Karpas-422 (cell line): ENCODE measurements at regions not wholly inside any gene's neighbourhood (a gene's known extent, or its start where the extent isn't known, plus 50 kb on each side); places are given as distances from the start of the nearest gene placed in this dataset.

Experiments
- DNase-seq: peaks from one replicate; pipeline ENCODE4 v3.0.0-alpha.2; 2015
- H2AFZ ChIP-seq: fragments of 200-600 bp; sonication (generic); 2 replicates; pipeline ENCODE4 v1.6.1; 2014; ENCODE audit warnings: antibody characterized with exemption, low read length, mixed read lengths
- H3K27ac ChIP-seq: fragments of 200-600 bp; sonication (generic); 2 replicates; pipeline ENCODE4 v1.5.1; 2014; ENCODE audit warnings: mild to moderate bottlenecking, low read length, moderate library complexity
- H3K27me3 ChIP-seq: fragments of 200-600 bp; sonication (generic); 2 replicates; pipeline ENCODE4 v1.6.1; 2014; ENCODE audit warnings: low read length, mixed read lengths
- H3K36me3 ChIP-seq: fragments of 200-600 bp; sonication (generic); 2 replicates; pipeline ENCODE4 v1.6.1; 2014; ENCODE audit warnings: low read length, mixed read lengths; ENCODE audit not compliant: insufficient read depth
- H3K4me1 ChIP-seq: fragments of 200-600 bp; sonication (generic); 2 replicates; pipeline ENCODE4 v1.6.1; 2014; ENCODE audit warnings: mild to moderate bottlenecking, low read length, mixed read lengths
- H3K4me2 ChIP-seq: fragments of 200-600 bp; sonication (generic); 2 replicates; pipeline ENCODE4 v1.6.1; 2014; ENCODE audit warnings: low read length, low read depth, mild to moderate bottlenecking; ENCODE audit not compliant: poor library complexity, severe bottlenecking
- H3K4me3 ChIP-seq: fragments of 200-600 bp; sonication (generic); 2 replicates; pipeline ENCODE4 v1.5.1; 2014; ENCODE audit warnings: mild to moderate bottlenecking, antibody characterized with exemption, low read length, mixed read lengths
- H3K79me2 ChIP-seq: fragments of 200-600 bp; sonication (generic); 2 replicates; pipeline ENCODE4 v1.6.1; 2014; ENCODE audit warnings: mild to moderate bottlenecking, low read length, mixed read lengths
- H3K9ac ChIP-seq: fragments of 200-600 bp; sonication (generic); 2 replicates; pipeline ENCODE4 v1.6.0; 2014; ENCODE audit warnings: low read length
- H3K9me2 ChIP-seq: fragments of 200-600 bp; sonication (generic), shearing (Covaris generic); replicated peaks from 2 replicates; pipeline ENCODE4 v1.6.0; 2014; ENCODE audit warnings: mild to moderate bottlenecking, low read length, moderate library complexity; ENCODE audit not compliant: insufficient read depth
- H3K9me3 ChIP-seq: fragments of 300-700, 200-600 bp; sonication (generic); 2 replicates; pipeline ENCODE4 v1.6.1; 2014; ENCODE audit warnings: low read length, mixed read lengths
- H4K20me1 ChIP-seq: fragments of 200-600 bp; sonication (generic); 2 replicates; pipeline ENCODE4 v1.6.1; 2014; ENCODE audit warnings: mild to moderate bottlenecking, antibody characterized with exemption, low read length, low read depth; ENCODE audit not compliant: insufficient read depth

DNA sequence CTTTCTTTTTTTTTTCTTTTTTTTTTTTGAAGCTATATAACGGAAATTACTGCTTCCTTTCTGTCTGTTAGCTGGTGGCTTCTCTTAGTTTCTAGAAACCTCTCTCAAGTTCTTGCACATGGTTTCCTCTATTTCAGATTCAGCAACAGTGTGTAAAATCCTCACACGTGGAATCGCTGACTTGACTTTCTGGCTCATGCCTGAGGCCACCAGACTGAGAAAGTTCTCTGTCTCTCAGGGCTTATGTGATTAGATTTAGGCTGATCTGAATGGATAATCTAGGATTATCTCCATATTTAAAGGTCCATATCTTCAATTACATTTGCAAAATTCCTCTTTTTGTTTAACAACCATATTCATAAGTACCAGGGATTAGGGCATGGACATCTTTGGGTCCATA is 856.3 kb upstream of the SLITRK6 start:
- H2AFZ ChIP-seq, result peak overlapping the region; percentile 73; the same call in 1 of the 2 replicates
- H3K27me3 ChIP-seq, result no peaks in the 10 kb centered on the region
- H3K4me2 ChIP-seq, result no peak overlapping the region
- H3K9me3 ChIP-seq, result no peaks in the 10 kb centered on the region; the same call in 1 of the 2 replicates
- no peak overlapping the region for H3K4me3 ChIP-seq
- H3K36me3 ChIP-seq, result no peaks in the 10 kb centered on the region
- no peaks in the 10 kb centered on the region for H4K20me1 ChIP-seq
- H3K4me1 ChIP-seq, result peaks cover 4% of the 10 kb centered on the region; the same call in 1 of the 2 replicates
- no peaks in the 10 kb centered on the region for H3K79me2 ChIP-seq
- H3K27ac ChIP-seq, result no peak overlapping the region
- H3K9me2 ChIP-seq, result no peaks in the 10 kb centered on the region
- DNase-seq, result no peak
- H3K9ac ChIP-seq, result no peak overlapping the region

DNA sequence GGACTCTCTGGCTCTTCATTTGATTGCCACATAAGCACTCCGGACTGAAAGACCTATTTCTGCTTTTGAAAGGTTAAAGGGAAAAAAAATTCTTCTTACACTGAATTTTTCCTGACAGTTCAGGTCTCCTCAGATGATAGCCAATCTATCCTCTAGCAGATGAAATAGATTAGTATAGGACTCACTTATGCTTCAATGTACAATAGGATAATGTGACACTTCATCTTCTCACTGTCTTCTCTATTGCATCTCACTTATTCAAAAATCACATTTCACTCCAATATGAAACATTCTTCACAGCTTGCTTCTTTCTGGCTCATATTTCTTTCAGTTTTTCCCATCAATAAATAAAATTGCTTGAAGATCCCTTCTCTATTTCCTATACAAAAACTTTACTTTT is 860.9 kb upstream of the SLITRK6 start:
- Histone ChIP-seq H4K20me1 (no peaks in the 10 kb centered on the region), H3K4me3 (no peak overlapping the region), H3K79me2 (no peaks in the 10 kb centered on the region), H3K9me3 (no peaks in the 10 kb centered on the region; the same call in 1 of the 2 replicates), H3K9me2 (no peaks in the 10 kb centered on the region), H3K4me2 (no peak overlapping the region), H3K27me3 (no peaks in the 10 kb centered on the region), H3K4me1 (no peaks in the 10 kb centered on the region), H3K9ac (no peak overlapping the region), H2AFZ (peak overlapping the region; percentile 53), H3K27ac (no peak overlapping the region), H3K36me3 (no peaks in the 10 kb centered on the region)
- DNase-seq, result no peak

GRCh38 chr13:86665842-86666241 is 866.6 kb upstream of the SLITRK6 start:
- peaks cover 2% of the 10 kb centered on the region; the same call in 1 of the 2 replicates for H3K4me1 ChIP-seq
- peak overlapping the region; percentile 56 for H2AFZ ChIP-seq
- H3K9ac ChIP-seq, result no peak overlapping the region
- H3K4me2 ChIP-seq, result no peak overlapping the region
- peaks cover 3% of the 10 kb centered on the region; the same call in 1 of the 2 replicates for H3K9me3 ChIP-seq
- no peaks in the 10 kb centered on the region for H3K36me3 ChIP-seq
- no peak overlapping the region for H3K27ac ChIP-seq
- no peaks in the 10 kb centered on the region for H4K20me1 ChIP-seq
- no peaks in the 10 kb centered on the region for H3K79me2 ChIP-seq
- H3K9me2 ChIP-seq, result no peaks in the 10 kb centered on the region
- DNase-seq, result no peak
- no peaks in the 10 kb centered on the region for H3K27me3 ChIP-seq
- H3K4me3 ChIP-seq, result no peak overlapping the region

DNA sequence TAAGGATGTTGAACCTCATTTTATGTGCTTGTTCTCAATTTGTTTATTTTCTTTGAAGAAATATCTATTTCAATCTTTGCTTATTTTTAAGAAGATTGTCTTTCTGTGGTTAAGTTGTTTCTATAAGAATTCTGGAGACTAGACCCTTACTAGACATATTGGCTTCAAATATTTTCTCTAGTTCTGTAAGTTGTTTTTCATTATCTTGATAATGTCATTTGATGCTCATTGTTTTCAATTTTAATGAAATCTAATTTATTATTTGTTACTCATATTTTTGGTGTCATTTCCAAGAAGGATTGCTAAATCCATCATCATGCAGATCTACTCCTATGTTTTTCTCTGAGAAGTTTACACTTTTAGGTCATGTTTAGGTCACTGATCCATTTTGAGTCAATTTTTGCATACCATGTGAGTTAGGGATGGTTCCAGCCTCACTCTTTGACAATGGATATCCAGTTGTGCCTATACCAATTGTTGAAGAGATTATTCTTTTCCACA is 874.8 kb upstream of the SLITRK6 start:
- no peak overlapping the region for H3K4me2 ChIP-seq

GRCh38 chr13:86681223-86681622 is 882.0 kb upstream of the SLITRK6 start:
- Histone ChIP-seq H4K20me1 (no peaks in the 10 kb centered on the region), H3K4me2 (no peak overlapping the region), H3K9me3 (peaks cover 4% of the 10 kb centered on the region; the same call in 1 of the 2 replicates), H3K9ac (no peak overlapping the region), H3K4me3 (no peak overlapping the region), H2AFZ (peak overlapping the region; percentile 64), H3K27me3 (no peaks in the 10 kb centered on the region), H3K36me3 (peaks cover 3% of the 10 kb centered on the region; the same call in 1 of the 2 replicates), H3K27ac (no peak overlapping the region), H3K9me2 (no peaks in the 10 kb centered on the region), H3K79me2 (no peaks in the 10 kb centered on the region), H3K4me1 (no peaks in the 10 kb centered on the region)
- no peak for DNase-seq

More for the DNA sequence above, 874.8 kb upstream of the SLITRK6 start:
- Histone ChIP-seq H3K27me3 (no peaks in the 10 kb centered on the region), H3K9me3 (peaks cover 5% of the 10 kb centered on the region; the same call in 1 of the 2 replicates), H3K9ac (no peak overlapping the region), H4K20me1 (no peaks in the 10 kb centered on the region), H3K9me2 (no peaks in the 10 kb centered on the region), H3K79me2 (no peaks in the 10 kb centered on the region), H3K36me3 (no peaks in the 10 kb centered on the region), H3K4me3 (no peak overlapping the region), H2AFZ (no peak overlapping the region), H3K27ac (no peak overlapping the region), H3K4me1 (peaks cover 2% of the 10 kb centered on the region; the same call in 1 of the 2 replicates)
- no peak for DNase-seq

- Histone ChIP-seq H3K9ac (no peak overlapping the region), H3K4me3 (no peak overlapping the region), H3K4me2 (no peak overlapping the region), H3K79me2 (no peaks in the 10 kb centered on the region), H3K9me3 (peaks cover 7% of the 10 kb centered on the region; the same call in 1 of the 2 replicates), H3K9me2 (no peaks in the 10 kb centered on the region), H4K20me1 (no peaks in the 10 kb centered on the region), H3K27me3 (no peaks in the 10 kb centered on the region), H2AFZ (peak overlapping the region; percentile 75), H3K27ac (no peak overlapping the region), H3K4me1 (no peaks in the 10 kb centered on the region), H3K36me3 (peaks cover 3% of the 10 kb centered on the region; the same call in 1 of the 2 replicates)
- no peak for DNase-seq
These were observed 885.2 kb upstream of the SLITRK6 start for GRCh38 chr13:86684402-86684801.

GRCh38 chr13:86689911-86690310 is 890.7 kb upstream of the SLITRK6 start:
- H3K4me2 ChIP-seq, result no peak overlapping the region
- H2AFZ ChIP-seq, result peak overlapping the region; percentile 53; the same call in 1 of the 2 replicates
- no peaks in the 10 kb centered on the region for H3K36me3 ChIP-seq
- DNase-seq, result no peak
- no peaks in the 10 kb centered on the region for H3K79me2 ChIP-seq
- H3K9ac ChIP-seq, result no peak overlapping the region
- no peaks in the 10 kb centered on the region for H3K9me2 ChIP-seq
- H3K9me3 ChIP-seq, result peaks cover 8% of the 10 kb centered on the region
- H3K27ac ChIP-seq, result no peak overlapping the region
- no peaks in the 10 kb centered on the region for H4K20me1 ChIP-seq
- H3K4me3 ChIP-seq, result no peak overlapping the region
- no peaks in the 10 kb centered on the region for H3K27me3 ChIP-seq
- H3K4me1 ChIP-seq, result no peaks in the 10 kb centered on the region

GRCh38 chr13:86692291-86692690 is 893.1 kb upstream of the SLITRK6 start:
- H3K4me2 ChIP-seq, result no peak overlapping the region
- no peak overlapping the region for H3K27ac ChIP-seq
- H4K20me1 ChIP-seq, result no peaks in the 10 kb centered on the region
- no peak overlapping the region for H2AFZ ChIP-seq
- peaks cover 16% of the 10 kb centered on the region for H3K9me3 ChIP-seq
- no peak for DNase-seq
- H3K4me3 ChIP-seq, result no peak overlapping the region
- no peaks in the 10 kb centered on the region for H3K9me2 ChIP-seq
- no peaks in the 10 kb centered on the region for H3K36me3 ChIP-seq
- H3K9ac ChIP-seq, result no peak overlapping the region
- H3K79me2 ChIP-seq, result no peaks in the 10 kb centered on the region
- H3K27me3 ChIP-seq, result no peaks in the 10 kb centered on the region
- no peaks in the 10 kb centered on the region for H3K4me1 ChIP-seq
